ENCODE measurements at regions not wholly inside any gene's neighbourhood (a gene's known extent, or its start where the extent isn't known, plus 50 kb on each side); places are given as distances from the start of the nearest gene placed in this dataset.

DNA sequence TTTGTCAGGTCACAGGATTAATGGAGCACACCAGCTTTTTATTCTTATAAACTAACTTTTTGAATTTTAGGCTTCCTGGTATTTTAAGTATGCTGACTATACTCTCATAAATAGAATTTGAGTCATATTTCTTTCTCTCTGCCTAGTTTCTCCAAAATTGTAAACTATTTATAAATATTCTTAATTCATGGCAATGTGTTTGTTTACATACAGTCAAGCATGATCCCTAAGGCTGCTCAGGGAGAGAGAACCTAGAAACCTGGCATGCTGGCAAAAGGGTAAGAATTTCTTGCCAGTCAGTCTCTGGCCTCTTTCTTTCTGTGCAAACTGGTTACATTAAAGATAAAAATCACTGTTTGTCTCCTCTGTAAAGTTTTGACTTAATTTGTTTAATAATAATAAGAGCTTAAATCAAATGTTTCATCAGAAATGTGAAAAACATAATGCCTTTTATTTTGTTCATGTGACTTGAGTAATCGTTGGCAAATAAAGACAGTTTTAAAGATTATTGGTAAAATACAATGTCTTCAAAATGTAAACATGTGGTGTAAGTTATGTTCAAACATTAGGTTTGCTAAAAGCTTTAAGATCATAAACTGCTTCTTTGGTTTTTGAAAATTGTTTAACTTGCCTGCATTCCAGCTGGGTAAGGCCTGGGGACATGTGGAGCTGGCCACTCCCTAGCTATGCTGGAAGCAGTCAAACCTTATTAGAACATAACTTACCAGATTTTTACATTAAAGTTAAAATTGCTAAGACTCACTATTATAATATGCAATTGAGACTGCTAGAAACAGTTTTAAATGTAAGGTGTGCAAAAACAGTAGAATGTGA is 1401.7 kb downstream of the NCAM2 start:
- DNase-seq: no peak

- no peak for DNase-seq
These were observed 1411.4 kb downstream of the NCAM2 start for GRCh38 chr21:22409571-22409970.

DNA sequence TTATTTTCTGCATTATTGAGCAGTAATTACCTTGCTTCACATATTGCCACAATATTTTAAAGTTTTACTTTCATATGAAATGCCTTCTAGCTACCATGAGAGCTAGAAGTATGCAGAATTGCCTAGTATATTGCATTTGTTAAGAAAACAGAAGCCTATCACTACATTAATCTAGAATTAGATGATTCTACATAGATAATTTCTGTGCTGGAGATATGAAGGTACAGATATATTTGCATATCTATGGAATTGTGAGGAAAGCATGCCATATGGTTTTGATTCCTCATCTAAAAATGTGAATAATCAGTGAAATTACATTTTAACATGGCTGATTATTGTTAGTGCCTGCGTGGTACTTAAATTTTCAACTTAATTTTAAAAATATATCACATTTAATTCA is 1418.3 kb downstream of the NCAM2 start:
- DNase-seq: no peak

DNA sequence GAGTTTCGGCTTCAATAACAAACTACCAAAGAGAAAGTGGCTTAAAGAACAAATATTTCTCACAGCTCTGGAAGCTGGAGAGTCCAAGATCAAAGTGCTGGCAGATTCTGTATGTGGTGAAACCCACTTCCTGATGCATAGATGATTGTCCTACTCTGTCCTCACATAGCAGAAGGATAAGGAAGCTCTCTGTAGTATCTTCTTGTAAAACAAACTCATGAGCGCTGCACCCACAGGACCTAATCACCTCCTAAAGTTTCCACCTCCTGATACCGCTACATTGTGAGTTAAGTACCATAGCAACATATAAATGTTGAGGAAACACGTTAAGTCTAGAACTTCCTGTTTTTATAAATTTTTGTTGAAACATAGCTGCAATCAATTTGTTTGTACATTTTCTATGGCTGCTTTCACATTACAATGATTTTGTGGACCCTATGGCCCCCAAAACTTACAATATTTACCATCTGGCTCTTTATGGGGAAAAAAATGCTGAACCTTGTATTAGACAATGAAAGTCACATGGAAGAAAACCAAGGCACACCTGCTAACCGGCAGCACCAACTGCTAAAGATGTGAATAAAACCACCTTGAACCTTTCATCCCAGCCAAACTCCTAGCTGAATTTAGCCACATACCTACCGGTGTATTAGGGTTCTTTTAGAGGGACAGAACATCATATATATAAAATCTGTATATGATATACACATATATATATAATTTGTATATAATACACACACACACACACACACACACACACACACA is 1423.4 kb downstream of the NCAM2 start:
- no peak for DNase-seq

DNA sequence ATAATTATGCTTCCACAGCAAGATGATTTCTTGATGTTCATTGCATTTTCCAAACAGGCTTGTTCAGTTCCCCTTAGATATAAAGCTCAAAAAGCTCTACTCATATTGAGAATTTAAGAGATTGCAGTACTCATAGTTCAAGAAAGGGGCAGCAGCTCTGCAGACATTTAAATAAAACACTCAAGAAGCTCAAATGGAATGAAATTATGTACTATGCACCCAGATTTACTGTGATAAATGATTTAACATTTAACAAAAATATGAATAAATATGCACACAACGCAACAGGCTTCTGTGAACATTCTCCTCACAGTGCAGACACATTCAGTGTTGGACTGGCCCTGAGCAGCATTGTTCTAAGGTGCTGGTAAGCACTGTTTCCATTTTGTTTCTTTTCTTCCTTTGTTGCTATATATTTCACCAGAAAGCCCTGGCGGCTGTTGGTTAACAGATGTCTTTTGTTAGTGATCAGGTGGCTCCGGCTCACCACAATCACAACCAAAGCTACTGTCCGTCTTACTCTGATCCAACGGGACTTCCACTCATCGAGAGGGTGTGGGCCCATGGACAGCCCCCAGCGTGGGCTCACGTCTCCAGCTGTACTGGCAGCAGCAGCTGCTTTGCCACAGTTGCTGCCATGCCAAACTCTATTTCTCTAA is 1440.3 kb downstream of the NCAM2 start:
- DNase-seq: no peak

- DNase-seq: no peak
These were observed 1446.8 kb downstream of the NCAM2 start for GRCh38 chr21:22444990-22445389.

GRCh38 chr21:22450507-22450906 is 1452.3 kb downstream of the NCAM2 start:
- DNase-seq: no peak

GRCh38 chr21:22456241-22456640 is 1458.0 kb downstream of the NCAM2 start:
- DNase-seq: no peak

DNA sequence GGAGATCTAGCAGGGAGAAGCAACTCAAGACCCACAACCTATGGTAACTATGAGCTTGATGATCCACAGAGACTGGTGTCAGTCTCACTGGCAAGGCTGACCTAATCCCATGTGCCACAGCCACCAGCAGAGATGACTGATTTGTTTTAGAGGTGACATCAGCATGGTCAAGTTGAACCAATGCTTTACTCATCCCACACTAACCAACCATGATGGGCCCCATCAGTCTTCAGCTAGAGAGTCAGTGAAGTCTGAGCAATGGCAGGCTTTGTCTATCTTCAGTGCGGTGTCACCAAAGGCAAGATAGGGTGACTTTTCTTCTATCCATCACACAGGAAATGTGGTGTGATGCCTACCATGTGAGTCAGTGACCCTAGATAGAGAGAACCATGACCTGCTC is 1470.7 kb downstream of the NCAM2 start:
- DNase-seq: no peak

DNA sequence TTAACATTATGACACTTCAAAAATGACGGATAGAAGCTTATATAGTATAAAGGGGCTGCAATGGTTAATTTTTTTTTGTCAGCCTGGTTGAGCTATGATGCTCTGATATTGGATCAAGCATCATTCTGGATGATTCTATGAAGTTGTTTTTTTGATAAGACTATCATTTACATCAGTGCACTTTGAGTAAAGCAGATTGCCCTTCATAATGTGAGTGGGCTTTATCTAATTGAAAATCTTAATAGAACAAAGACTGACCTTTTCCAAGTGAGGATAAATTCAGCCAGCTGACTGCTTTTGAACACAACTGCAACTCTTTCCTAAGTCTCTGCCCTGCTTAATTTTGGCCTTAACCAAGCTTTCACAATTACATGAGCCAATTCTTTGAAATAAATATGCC is 1476.2 kb downstream of the NCAM2 start:
- DNase-seq: no peak

DNA sequence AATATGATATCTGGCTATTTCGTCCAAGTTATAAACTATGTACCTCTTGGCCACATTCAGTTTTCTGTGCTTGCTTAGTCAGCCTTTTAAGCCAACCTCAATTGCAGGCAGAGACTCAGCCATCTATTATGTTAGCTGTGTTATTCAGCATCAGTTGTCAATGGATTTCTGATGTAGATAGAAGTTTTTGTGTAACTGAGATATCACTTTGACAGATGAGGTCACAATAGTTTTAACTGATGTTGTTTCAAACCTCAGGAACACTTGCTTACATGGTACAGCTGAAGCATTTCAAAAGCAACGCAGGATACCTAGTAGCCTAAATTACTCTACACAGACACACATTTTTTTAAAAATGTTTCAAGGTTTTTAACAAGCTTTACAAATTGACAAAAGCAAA is 1478.0 kb downstream of the NCAM2 start:
- DNase-seq: no peak

DNA sequence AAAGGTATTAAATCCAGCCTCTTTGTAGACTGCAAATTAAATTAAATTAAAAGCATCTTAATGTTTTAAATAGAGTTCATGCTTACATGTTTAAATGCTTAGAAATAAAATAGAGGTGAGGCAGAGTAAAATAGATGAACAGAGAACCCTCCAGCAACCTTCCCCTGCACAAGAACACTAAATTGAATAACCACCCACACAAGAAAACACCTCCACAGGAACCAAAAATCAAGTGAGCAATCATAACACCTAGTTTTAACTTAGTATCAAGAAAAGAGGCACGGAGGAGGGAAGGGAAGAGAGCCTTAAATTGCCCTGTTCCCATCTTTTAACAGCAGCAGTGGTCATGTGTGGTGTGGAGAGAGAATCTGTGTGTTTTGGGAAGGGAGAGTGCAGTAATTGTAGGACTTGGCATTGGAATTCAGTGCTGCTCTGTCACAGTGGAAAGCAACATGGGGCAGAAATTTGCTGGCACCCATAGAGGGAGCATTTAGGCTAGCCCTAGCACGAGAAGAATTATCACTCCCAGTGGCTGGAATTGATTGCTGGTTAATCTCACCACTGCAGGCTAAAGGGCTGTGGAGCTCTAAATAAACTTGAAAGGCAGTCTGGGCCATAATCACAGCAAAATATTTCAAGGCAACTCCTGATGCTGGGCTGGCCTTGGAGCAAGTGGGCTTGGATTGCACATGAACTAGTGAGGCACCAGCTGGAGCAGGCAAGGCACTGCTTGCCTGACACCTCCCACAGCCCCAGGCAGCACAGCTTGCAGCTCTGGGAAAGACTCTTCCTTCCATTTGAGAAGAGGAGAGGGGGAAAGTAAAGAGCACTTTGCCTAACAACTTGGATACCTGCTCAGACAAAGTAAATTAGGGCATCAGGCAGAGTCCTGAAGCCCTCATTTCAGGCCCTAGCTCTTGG is 1478.8 kb downstream of the NCAM2 start:
- DNase-seq: no peak

GRCh38 chr21:22490049-22490448 is 1491.8 kb downstream of the NCAM2 start:
- no peak for DNase-seq

GRCh38 chr21:22516230-22516629 is 1518.0 kb downstream of the NCAM2 start:
- no peak for DNase-seq

GRCh38 chr21:22535630-22536029 is 1537.4 kb downstream of the NCAM2 start:
- DNase-seq: no peak

DNA sequence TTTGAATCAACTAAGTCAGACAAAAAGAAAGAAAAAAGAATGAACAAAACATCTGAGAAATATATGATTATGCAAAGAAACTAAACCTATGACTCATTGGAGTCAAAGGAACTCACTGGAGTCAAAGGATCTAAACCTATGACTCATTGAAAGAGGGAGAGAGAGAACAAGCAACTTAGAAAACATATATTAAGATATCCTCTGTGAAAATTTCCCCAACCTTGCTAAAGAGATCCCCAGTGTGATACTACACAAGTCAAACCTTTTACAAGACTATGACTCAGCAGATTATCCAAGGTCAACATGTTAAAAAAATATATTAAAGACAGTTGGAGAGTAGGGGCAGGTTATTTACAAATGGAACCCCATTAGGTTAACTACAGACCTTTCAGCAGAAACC is 1538.3 kb downstream of the NCAM2 start:
- DNase-seq: no peak

DNA sequence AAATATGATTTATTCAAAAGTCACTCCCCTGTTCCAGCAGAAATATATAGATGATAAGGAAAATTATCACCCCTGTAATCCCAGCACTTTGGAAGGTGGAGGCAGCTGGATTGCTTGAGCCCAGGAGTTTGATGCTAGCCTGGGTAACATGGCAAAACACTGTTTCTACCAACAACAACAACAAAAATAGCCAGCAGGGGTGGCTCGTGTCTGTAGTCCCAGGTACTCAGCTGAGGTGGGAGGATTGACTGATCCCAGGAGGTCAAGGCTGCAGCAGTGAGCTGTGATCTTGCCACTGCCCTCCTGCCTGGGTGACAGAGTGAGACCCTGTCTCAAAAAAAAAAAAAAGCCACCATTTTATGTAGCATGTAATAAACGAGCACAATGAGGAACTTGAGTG is 1546.5 kb downstream of the NCAM2 start:
- DNase-seq: no peak

DNA sequence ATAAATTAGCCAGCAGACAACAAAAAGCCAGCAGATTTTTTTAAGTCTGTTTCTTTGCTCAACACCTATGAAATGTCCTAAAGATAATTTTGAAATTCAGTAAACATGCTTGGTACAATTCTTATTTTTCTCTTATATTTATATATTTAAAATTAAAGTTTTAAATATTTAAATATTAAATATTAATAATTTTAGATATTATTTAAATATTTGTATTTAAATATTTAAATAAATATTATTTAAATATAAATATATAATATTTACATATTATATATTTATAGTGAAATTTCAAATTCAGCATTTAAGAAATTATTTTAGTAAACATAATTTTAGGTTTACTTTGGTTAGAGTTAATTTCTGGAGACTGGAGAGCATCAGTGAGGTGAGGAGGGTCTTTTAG is 1554.2 kb downstream of the NCAM2 start:
- no peak for DNase-seq

GRCh38 chr21:22554690-22555316 is 1556.6 kb downstream of the NCAM2 start:
- DNase-seq: no peak

DNA sequence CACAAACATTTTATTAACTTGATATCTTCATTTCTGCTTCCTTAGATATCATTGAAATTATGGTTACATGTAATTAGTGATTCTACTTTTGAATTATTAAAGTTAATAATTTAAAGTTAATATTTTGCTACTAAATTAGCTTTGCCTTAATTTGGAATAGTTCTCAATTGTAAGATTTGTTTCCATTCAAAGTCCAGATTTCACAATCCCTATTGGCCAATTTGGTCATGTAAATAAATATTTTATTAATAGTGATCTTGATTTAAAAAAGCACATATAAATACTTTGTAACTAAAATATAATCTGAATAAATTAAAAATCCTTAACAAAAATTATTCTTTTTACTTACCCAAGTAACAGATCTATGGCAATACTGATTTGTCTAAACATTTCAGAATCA is 1558.6 kb downstream of the NCAM2 start:
- no peak for DNase-seq

DNA sequence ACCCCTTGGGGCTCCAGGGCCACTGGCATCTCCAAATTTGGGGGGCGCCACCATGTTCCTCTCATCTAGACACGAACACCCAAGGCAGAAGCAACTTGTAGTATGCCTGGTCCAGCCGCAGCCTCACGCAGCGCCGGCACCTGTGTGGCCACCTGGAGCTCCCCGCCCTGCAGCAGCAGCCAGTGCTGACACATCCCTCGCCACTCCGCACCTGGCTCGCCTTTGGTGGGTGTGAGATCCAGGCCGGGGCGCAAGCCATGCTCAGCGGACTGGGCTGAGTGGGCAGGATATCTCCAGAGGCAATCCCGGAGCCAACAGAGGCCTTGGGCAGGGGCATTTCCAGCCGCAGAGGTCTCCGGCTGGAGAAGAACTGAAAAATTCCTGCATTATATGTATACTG is 1563.7 kb downstream of the NCAM2 start:
- no peak for DNase-seq

All from renal pelvis (tissue), 1 donor.